Suprapubic skin (tissue), 3 donors: ENCODE measurements at regions not wholly inside any gene's neighbourhood (a gene's known extent, or its start where the extent isn't known, plus 50 kb on each side); places are given as distances from the start of the nearest gene placed in this dataset.

Experiments used
- EP300 ChIP-seq: sonication (generic); formaldehyde crosslinking; IDR thresholded peaks from one replicate; pipeline ENCODE4 v1.6.1; 2017; ENCODE audit warnings: antibody characterized with exemption
- TF ChIP-seq, protein P1 (sequence below), 2 donors: fragments of 200-600 bp in 1 of 2; fragments of 450-650 bp in 1 of 2; sonication (generic) in 1 of 2; IDR thresholded peaks; one replicate each; pipeline ENCODE4 v1.5.1; 2016 to 2019; ENCODE audit warnings: antibody characterized with exemption in 2 of 2, mild to moderate bottlenecking in 1 of 2, moderate library complexity in 1 of 2

- TF ChIP-seq, protein P1, sequence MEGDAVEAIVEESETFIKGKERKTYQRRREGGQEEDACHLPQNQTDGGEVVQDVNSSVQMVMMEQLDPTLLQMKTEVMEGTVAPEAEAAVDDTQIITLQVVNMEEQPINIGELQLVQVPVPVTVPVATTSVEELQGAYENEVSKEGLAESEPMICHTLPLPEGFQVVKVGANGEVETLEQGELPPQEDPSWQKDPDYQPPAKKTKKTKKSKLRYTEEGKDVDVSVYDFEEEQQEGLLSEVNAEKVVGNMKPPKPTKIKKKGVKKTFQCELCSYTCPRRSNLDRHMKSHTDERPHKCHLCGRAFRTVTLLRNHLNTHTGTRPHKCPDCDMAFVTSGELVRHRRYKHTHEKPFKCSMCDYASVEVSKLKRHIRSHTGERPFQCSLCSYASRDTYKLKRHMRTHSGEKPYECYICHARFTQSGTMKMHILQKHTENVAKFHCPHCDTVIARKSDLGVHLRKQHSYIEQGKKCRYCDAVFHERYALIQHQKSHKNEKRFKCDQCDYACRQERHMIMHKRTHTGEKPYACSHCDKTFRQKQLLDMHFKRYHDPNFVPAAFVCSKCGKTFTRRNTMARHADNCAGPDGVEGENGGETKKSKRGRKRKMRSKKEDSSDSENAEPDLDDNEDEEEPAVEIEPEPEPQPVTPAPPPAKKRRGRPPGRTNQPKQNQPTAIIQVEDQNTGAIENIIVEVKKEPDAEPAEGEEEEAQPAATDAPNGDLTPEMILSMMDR (IDR thresholded peaks at IDR 0.05) = no peak
- no peak for TF ChIP-seq EP300
Observed at GRCh38 chrX:69066021-69066757, 99.1 kb downstream of the PJA1 start.
